HG03108 (cell line): ENCODE measurements at regions not wholly inside any gene's neighbourhood (a gene's known extent, or its start where the extent isn't known, plus 50 kb on each side); places are given as distances from the start of the nearest gene placed in this dataset.
"Not testable (repeated sequence)": the region's sequence is repeated elsewhere in the genome, so short reads cannot be mapped to it uniquely, and the experiment has no call there.

Experiments used
- ATAC-seq: cut with Tn5 transposase; IDR thresholded peaks from one replicate; pipeline ENCODE4 v1.9.1; 2021; ENCODE audit warnings: moderate library complexity; ENCODE audit not compliant: unreplicated experiment

DNA sequence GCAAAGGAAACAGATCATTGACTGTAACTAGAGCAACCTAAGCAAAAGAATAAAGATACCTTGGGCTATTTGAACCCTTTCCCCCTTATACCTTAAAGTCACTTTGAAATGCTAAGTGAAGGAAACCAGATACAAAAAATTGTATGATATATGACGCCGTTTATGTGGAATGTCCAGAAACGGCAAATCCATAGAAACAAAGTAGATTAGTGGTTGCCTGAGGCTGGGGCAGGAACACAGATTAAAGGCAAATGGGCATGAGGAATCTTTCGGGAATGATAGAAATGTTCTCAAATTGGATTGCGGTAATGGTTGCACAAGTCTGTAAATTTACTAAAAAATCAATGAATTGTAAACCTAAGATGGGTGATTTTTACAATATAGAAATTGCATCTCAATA is 160.1 kb upstream of the CCDC54 start:
- no peak for ATAC-seq

DNA sequence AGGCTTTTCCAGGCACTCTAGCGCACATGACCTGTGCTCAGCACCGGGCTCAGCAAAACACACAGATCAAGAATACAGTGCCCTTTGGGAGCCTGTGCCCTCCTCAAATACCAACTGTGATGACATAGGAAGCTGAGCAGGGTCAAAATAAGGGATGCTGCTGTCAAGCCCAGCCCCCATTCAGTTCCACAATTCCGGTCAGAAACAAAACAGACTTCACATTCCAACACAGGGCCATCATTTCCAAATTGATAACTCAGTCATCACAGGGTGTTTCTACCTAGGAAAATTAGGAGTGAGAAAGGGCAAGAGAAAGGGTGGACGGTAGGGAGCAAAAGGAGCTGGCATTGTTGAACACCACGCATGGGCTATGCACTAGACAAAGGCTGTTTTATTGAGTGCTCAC is 158.4 kb upstream of the CCDC54 start:
- no peak for ATAC-seq

DNA sequence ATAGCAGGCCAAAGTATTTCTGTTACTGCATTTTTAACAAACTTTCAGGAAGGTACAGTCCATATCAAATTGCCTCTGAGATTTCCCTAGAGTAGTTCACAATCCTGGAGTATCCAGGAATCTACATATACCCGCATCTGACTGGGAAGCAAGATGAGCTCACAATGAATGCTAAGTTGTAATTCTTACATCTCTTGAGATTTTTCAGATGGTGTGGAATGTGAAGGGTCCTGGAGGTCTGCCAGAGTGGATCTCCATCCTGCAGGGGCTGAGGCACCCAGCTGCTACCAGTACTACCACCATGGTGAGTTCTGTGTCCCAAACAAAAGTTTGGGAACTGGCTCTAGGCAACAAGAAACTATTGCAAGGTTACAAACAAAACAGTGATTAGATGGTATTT is 156.7 kb upstream of the CCDC54 start:
- no peak for ATAC-seq

DNA sequence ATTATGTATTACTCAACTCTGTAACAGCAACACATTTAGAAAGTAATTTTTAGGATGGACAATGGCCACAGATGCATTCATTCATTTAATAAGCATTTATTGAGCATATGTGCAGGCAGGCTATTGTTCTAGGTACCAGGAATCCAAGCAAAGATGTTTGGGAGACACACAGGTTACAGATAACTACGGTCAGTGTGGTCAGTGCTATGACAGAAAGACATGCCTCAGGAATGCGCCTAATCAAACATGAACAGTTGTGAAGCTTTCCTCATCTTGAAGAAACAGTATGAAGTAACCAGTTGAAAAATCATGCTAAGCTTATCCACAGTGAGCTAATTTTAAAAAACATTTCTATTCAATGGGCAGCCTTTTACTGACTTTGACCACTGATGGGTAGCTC is 155.4 kb upstream of the CCDC54 start:
- no peak for ATAC-seq

DNA sequence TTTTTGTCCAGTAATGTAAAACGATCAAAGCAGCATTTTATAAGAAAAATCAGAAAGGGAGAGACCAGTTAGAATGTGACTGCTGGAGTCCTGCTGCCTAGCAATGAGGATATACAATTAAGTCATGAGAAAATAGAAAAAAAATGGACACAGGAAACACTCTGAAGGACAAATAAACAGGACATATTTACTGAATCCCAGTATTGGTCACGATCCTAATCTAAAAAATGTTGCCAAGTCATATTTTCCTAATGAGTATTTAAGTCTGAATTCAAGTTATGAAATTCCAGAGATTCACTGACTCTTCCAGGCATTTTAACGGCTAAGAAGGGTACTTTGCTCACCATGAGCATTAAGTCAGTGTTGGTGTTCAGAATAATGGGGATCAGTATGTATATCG is 154.3 kb upstream of the CCDC54 start:
- ATAC-seq = no peak

DNA sequence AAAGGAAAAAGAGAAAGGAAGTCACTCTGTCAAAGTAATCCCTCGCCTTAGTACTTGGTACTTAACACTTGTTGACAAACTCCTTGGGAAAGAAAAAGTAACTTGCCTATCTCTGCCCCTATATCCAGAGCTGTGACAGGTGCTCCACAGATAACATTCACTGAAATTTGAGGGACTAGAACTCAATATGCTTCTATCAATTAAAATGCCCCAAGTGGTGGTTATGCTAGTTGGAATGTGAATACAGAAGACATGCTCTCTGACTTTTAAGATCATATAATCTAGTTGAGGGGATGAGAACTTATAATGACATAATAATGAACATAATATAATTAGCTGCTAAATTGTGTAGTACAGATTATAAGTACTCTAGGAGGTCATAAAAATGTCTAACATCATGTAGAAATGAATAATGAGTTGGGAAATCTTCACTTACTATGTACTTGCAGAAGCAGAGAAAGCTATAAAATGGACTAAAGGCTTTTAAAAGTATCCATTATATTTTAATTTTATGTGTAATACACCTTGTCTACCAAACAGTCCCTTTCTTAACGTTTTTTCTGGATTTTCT is 153.1 kb upstream of the CCDC54 start:
- ATAC-seq = no peak

DNA sequence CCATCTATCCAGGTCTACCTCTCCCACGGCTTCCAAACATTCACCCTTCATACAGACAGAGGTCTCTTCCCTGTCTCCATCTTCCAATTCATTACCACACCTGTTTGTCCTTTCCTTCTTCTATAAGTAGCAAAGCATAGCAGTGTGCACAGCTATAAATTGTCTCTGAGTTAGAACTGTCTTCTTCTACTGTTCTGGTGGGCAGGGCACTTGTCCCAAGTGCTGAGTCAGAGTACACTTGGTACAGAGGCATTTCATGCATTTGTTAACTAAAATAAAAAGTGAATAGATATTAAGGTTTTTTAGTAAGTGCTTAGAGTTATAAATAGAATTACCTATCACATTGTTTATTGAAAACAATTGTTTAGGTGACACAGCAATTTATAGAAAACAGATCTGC is 150.1 kb upstream of the CCDC54 start:
- no peak for ATAC-seq

DNA sequence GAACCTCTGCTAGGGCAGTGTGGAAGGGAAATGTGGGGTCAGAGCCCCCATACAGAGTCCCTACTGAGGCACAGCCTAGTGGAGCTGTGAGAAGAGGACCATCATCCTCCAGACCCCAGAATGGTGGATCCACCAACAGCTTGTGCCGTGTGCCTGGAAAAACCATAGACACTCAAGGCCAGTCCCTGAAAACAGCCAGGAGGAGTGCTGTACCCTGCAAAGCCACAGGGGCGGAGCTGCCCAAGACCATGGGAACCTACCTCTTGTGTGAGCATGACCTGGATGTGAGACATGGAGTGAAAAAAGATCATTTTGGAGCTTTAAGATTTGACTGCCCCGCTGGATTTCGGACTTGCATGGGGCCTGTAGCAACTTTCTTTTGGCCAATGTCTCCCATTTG is 143.4 kb upstream of the CCDC54 start:
- not testable (repeated sequence) for ATAC-seq

DNA sequence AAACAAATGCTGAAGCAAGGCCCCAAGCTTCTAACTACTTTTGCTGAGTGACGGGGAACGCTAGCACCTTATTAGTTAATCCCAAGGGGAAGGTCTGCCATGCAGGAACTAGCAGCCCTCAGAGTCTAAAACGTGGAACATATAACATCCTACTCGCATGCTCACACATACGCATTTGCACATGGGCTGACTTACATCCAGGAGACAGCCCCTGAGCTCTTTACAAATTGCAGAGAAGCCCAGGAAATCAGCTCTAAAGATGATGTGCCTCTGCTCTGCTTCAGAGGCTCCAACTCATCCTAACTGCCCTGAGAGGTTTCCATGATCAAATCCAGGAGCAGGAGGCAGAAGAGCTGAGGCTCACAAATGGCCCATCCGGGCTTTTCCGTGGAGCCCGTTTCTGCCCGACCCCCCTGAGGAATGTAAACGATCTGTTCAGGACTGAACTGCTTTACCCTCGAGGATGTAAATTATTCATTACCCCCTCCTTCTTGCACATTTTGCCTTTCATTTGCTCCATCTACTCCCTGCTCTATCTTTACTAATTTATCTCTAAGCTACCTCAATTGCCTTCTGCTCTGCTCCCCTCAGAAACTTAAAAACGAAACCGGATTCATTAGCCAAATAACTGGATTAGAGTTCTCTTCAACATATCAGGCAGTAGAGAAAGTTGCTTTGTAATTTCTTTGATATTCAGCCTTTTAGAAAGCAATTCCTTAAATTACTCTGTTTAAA is 141.9 kb upstream of the CCDC54 start:
- ATAC-seq = no peak

DNA sequence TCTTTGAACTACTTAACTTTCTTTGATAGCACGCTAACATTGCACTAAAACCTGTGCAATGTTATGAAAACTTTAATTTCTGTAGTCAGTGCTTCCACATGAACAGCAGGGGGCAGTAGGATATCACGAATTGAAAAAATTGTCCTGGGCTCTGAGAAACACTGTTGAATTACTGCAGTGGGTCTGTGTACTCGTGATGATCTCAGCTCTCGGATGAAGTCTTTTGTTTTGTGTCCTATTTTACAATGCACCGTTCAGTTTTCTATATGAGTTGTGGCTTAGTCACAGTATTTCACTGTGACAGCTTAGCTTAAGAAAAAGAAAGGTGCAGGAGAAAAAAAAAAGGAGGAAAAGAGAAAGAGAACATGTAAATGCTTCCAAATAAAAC is 141.3 kb upstream of the CCDC54 start:
- peak; percentile 63 for ATAC-seq

DNA sequence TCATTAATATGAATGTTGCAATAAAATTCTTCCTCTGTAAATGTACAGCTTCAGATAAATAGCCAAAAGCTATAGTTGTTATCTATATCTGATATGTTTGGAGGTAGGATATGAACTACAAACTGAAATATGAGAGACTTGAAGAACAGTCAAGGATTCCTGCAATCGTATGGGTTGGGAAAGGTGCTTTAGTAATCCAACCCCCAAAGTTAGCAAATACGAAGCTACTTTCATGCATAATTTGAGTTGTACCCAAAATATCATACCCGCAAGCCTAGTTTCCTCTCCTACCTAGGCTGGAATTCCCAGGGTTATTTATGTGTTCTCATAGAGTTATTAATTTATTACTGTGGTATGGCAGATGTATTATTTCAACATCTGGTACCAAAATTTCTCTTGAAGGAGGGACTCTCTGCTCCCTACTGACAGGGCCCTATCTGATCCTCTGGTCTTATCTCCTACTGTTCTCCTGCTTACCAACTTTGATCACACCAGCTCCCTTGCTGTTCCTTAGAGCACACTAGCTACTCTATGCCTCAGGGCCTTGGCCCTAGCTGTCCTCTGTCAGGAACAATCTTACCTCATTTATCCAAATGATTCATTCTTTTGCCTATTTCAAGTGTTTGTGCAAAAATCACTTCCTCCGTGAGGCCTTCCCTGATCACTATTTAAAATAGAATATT is 140.4 kb upstream of the CCDC54 start:
- no peak for ATAC-seq

DNA sequence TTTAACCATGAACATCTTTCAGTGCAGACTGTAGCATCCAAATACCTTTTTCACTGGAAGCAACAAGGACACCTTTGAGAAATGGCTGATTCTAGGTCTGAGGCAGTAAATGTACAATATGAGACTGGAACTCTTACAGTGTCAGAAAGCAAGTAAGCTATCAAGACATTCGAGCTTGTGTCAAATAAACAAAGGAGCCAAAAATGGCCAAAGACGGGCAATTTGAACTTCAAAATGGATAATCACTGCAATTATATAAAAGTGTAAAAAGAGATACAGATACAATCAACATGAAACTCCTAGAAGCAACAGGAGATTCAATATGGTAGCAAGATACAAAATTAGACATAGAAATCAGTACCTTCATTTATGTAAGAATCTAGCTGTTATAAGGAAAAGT is 138.5 kb upstream of the CCDC54 start:
- no peak for ATAC-seq

DNA sequence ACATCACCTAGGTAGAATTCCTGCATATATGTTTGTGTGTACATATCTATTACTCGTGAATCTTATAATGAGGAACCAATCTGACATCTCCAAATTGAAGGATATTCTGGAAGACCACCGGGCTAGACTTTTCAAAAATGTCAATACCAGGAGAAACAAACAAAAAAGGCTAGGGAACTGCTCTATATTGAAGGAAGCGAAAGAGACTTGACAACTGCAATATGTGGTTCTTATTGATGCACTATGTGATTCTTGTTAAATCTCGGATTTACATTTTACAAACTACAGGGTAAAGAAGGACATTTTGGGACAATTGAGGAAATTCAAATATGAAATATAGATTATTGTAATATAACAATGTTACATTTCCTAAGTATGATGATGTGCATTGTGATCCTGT is 137.5 kb upstream of the CCDC54 start:
- ATAC-seq = no peak

DNA sequence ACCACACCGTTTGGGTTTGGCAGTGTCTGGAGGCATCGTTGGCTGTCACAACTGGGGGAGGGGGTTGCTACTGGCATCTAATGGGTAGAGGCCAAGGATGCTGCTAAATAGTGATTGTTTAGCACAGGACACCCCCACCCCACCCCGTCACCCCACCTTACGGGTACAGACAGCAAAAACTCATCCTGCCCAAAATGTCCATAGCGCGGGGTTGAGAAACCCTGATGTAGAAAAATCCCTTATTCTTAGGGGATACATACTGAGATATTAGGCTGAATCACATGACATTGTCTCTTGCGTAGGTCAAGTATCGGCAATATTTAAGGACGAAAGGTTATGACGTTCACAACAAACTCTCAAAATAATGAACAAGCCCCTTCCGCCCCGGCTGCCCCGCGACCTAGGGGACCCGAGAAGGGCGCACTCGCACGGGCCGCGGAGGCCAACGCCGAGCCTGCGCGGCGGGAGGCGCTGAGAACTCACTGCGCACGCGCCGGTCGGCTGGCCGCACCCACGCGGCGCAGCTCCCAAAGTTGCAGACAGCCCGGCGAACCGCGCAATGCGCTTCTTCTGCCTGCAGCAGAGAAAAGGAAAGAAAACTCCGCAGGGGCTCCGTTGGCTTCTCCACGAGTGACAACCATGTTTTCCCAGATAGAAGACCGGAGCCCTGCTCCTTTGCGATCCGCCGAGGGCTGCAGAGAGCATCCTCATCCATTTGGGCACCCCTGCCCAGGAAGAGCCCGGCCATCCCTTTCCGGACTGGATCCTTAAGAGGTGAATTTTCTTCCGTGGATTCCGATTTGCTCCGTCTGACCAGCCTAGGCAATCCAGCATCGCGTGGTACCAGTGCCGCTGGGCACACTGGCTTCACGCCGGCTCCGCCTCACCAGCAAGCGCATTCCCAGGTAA is 136.8 kb upstream of the CCDC54 start:
- peak; percentile 93 for ATAC-seq

DNA sequence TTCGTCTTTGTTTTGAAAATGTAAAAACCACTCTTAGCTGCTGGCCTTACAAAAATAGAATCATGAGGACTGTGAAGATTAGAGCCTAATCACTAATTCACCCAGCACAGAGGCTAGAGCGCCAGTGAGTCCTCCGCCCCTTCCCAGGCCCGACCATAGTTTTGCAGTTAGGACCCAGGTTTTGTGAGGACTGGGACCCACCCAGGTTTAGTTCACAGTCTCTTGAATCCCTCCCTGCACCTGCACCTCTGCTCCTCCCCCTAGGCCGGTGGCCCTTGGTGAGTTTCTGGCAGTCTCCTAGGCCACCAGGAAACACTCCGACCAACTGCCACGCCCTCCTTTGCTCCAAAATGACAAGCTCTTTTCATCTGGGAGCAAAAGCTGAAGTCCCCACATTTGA is 136.0 kb upstream of the CCDC54 start:
- ATAC-seq = no peak

DNA sequence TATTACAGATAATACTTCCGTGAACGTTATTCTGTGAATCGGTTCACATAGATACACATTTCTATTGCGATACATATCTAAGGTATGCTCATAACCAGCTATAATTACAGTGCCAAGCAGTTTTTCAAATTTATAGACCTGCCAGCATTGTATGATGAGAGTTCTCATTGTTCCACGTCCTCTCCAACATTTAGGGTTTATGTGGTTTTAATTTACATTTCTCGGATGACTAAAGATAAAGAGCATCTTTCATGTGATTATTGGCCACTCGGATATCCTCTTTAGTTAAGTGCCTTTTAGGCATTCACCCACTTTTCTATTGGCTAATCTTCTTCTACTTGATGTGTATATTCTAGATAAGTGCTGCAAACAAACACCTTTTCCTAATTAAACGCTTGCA is 134.7 kb upstream of the CCDC54 start:
- ATAC-seq = no peak

DNA sequence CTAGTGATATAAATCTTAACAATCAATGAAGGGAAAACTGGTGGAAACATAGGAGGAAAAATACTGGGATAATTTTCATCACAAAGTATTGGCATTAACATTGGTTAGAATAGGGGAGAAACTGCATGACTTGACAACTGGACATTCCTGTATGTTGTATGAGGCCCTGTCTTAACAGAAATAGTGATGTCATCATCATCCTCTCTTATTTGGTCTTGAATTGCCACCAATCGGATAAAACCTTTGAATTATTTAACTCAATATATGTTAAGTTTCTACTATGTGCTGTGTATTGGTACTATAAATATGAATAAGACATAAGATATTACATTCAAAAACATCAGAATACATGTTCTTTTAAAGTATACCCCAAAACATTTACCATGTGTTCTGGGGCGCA is 130.1 kb upstream of the CCDC54 start:
- no peak for ATAC-seq

DNA sequence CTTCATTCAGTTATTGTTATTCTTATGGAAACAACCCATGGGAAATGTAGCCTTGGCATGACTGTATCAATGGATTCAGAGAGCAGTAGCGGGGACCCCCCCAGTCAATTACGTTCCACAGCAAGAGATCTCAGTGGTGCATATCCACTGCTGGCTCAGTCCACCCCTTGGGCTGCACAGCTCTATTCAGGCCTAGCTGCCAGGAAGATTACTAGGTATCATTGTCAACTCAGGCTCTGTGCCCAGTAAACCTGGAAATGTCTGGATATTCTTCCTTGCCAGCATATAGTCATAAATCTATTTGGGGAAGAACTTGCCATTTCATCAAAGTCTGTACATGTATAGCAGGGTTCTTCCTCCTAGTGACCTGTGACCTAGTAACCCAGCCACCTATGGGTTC is 128.1 kb upstream of the CCDC54 start:
- ATAC-seq = no peak

DNA sequence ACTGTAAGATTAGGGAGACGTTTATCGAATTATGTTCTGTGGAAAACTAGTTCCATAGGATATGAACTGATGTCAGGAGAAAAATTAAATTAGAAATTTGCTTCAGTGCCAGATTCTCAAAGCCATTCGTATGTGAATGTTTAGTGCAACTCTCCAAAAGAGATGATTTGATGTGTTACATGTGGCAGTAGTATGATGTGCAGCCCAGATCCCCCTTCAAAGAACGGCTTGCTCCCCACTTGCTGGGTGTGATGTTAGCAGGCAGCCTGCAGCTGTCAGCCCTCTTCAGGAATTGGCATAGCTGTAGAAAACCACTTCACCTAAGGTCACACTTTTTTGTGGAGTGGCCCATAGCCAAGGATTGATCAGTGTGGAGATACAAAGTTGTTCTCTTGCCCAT is 127.0 kb upstream of the CCDC54 start:
- no peak for ATAC-seq

DNA sequence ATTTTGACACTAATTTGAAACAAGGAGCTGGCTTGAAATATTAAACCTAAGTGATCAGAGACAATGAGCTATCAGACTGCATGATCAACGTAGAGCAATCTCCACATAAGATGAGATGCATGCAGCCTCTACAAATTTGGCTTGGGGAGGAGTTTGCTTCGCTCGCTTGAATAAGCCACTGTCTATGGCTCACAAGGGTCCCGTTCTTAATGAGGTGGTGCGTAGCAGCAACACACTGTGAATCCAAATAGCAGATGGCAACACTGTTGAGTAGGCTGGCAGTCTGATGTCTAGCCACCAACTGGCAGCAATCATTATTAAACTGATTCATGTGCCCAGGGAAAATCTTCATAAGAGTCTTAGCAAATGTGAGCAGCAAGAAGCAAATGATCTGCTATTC is 125.4 kb upstream of the CCDC54 start:
- no peak for ATAC-seq

DNA sequence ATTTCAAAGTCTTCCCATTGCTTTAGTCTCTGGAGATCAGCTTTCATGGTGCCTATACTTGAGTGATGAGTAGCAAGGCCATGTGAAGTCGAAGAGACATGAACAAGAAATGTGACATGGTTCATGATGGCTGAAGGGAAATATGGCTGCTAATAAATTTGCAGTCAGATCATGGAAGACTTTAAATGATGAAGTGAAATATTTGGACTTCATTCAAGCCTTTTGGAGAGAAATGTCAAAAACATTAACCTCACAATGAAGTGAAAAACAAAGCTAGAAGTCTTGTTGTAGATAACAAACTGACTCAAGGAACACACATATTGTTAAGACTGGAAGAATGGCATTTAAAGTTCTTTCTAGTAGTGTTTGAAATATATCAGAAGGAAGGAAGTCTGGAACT is 120.3 kb upstream of the CCDC54 start:
- ATAC-seq = no peak

DNA sequence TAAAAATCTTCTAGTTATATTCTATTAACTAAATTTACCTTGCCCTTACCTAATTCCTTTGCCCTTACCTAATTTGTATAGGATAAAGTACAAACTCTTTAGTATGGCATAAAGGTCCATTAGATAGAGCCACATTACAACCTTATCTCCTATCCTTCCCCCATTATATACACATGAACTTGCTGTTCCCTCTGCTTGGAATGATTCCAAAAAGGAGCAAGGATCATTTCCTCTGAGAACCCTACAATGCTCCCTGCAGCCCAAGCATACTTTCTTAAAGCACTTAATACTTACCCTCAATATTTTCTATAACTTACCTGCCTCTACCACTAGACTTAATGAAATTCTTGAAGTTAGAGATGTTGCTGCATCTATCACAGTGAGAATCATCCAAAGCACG is 118.9 kb upstream of the CCDC54 start:
- no peak for ATAC-seq
